T-helper 1 cell (primary cell): ENCODE measurements at regions not wholly inside any gene's neighbourhood (a gene's known extent, or its start where the extent isn't known, plus 50 kb on each side); places are given as distances from the start of the nearest gene placed in this dataset.
"Not testable (repeated sequence)": the region's sequence is repeated elsewhere in the genome, so short reads cannot be mapped to it uniquely, and the experiment has no call there.

Source experiments
- DNase-seq, 5 donors: peaks; one replicate each; pipeline ENCODE4 v3.0.0-alpha.2; 2012 to 2020

GRCh38 chrX:97860226-97860625 is 976.5 kb downstream of the RPA4 start:
- no peak for DNase-seq

- no peak for DNase-seq
These were observed 979.6 kb downstream of the RPA4 start for GRCh38 chrX:97863261-97863660.

- DNase-seq, result no peak
These were observed 983.6 kb downstream of the RPA4 start for GRCh38 chrX:97867266-97867665.

- DNase-seq, result no peak
These were observed 993.1 kb downstream of the RPA4 start for GRCh38 chrX:97876697-97877407.

- DNase-seq, result no peak
These were observed 998.6 kb downstream of the RPA4 start for GRCh38 chrX:97882306-97882705.

GRCh38 chrX:97895751-97896150 is 1012.0 kb downstream of the RPA4 start:
- no peak for DNase-seq

- no peak for DNase-seq
These were observed 1014.3 kb downstream of the RPA4 start for GRCh38 chrX:97897998-97898397.

- DNase-seq, result no peak
These were observed 1015.1 kb downstream of the RPA4 start for GRCh38 chrX:97898798-97899197.

GRCh38 chrX:97907791-97908190 is 1024.1 kb downstream of the RPA4 start:
- DNase-seq, result no peak

- no peak for DNase-seq
These were observed 1025.5 kb downstream of the RPA4 start for GRCh38 chrX:97909245-97909644.

- DNase-seq, result not testable (repeated sequence)
These were observed 1031.7 kb downstream of the RPA4 start for GRCh38 chrX:97915390-97915789.

GRCh38 chrX:97921223-97921622 is 1037.5 kb downstream of the RPA4 start:
- not testable (repeated sequence) for DNase-seq

- no peak for DNase-seq
These were observed 1047.9 kb downstream of the RPA4 start for GRCh38 chrX:97931586-97931985.

GRCh38 chrX:97936296-97936695 is 1052.6 kb downstream of the RPA4 start:
- no peak for DNase-seq

GRCh38 chrX:97938706-97939105 is 1055.0 kb downstream of the RPA4 start:
- no peak for DNase-seq

GRCh38 chrX:97968376-97969163 is 1084.9 kb downstream of the RPA4 start:
- DNase-seq, result no peak

GRCh38 chrX:97984641-97985040 is 1100.9 kb downstream of the RPA4 start:
- no peak for DNase-seq

- no peak for DNase-seq
These were observed 1101.4 kb downstream of the RPA4 start for GRCh38 chrX:97985096-97985495.

GRCh38 chrX:97987979-97988378 is 1104.3 kb downstream of the RPA4 start:
- no peak for DNase-seq

- no peak for DNase-seq
These were observed 1112.1 kb downstream of the RPA4 start for GRCh38 chrX:97995834-97996233.

- DNase-seq, result no peak
These were observed 1145.0 kb downstream of the RPA4 start for GRCh38 chrX:98028691-98029090.

GRCh38 chrX:98029861-98030260 is 1146.2 kb downstream of the RPA4 start:
- no peak for DNase-seq

- no peak for DNase-seq
These were observed 1173.5 kb downstream of the RPA4 start for GRCh38 chrX:98057176-98057575.

GRCh38 chrX:98065151-98065550 is 1181.4 kb downstream of the RPA4 start:
- DNase-seq, result no peak
